Breast epithelium (tissue), 4 donors: ENCODE measurements at regions not wholly inside any gene's neighbourhood (a gene's known extent, or its start where the extent isn't known, plus 50 kb on each side); places are given as distances from the start of the nearest gene placed in this dataset.

Experiments used
- DNase-seq, 2 donors: peaks; one replicate each; pipeline ENCODE4 v3.0.0-alpha.2; 2019; ENCODE audit warnings: low spot score in 2 of 2
- H3K27ac ChIP-seq, 2 donors: fragments of 200-600 bp; sonication (generic) in 1 of 2; one replicate each; pipeline ENCODE4 v1.5.1; 2016 to 2019; ENCODE audit warnings: mild to moderate bottlenecking in 1 of 2
- H3K27me3 ChIP-seq, 2 donors: fragments of 200-600 bp; sonication (generic) in 1 of 2; one replicate each; pipeline versions ENCODE4 v1.5.1 to v1.6.0; 2017 to 2019; ENCODE audit warnings: control low read depth in 1 of 2, mild to moderate bottlenecking in 1 of 2
- H3K36me3 ChIP-seq: fragments of 200-600 bp; one replicate; pipeline ENCODE4 v1.5.1; 2019
- H3K4me1 ChIP-seq, 2 donors: fragments of 200-600 bp; sonication (generic); one replicate each; pipeline ENCODE4 v1.5.1; 2016 to 2019; ENCODE audit warnings: control low read depth in 1 of 2
- H3K4me3 ChIP-seq, 3 donors: fragments of 200-600 bp; sonication (generic); 1 replicate in 2 of 3; 2 replicates in 1 of 3; pipeline ENCODE4 v1.5.1; 2016 to 2019; ENCODE audit warnings: mild to moderate bottlenecking in 3 of 3, moderate library complexity in 2 of 3
- H3K9me3 ChIP-seq, 2 donors: fragments of 200-600 bp; sonication (generic) in 1 of 2; one replicate each; pipeline ENCODE4 v1.5.1; 2016 to 2019; ENCODE audit warnings: control low read depth in 1 of 2
- CTCF ChIP-seq, 3 donors: fragments of 450-650 bp; IDR thresholded peaks; one replicate each; pipeline ENCODE4 v1.5.1; 2016 to 2017; ENCODE audit warnings: antibody characterized with exemption in 3 of 3, mild to moderate bottlenecking in 3 of 3, moderate library complexity in 3 of 3
- POLR2A ChIP-seq: fragments of 450-650 bp; IDR thresholded peaks from one replicate; pipeline ENCODE4 v1.6.1; 2016; ENCODE audit warnings: antibody characterized with exemption, mild to moderate bottlenecking, moderate library complexity
- POLR2AphosphoS5 ChIP-seq, 3 donors: sonication (generic); formaldehyde crosslinking; IDR thresholded peaks; one replicate each; pipeline ENCODE4 v1.6.1; 2017; ENCODE audit warnings: antibody characterized with exemption in 3 of 3
- intact Hi-C: fragments of 100-400 bp; cut with DNase I; formaldehyde crosslinking; loops from one replicate; pipeline ENCODE4 v1.15.1; 2023; ENCODE audit warnings: low total_unique reads

GRCh38 chr6:163874784-163875183 lies 460.3 kb downstream of the QKI start:
- DNase-seq: no peak
- Histone ChIP-seq H3K4me3 (no peak overlapping the region), H3K4me1 (no peaks in the 10 kb centered on the region), H3K9me3 (no peaks in the 10 kb centered on the region), H3K27me3 (no peaks in the 10 kb centered on the region), H3K27ac (no peak overlapping the region), H3K36me3 (no peaks in the 10 kb centered on the region)
- intact Hi-C loops: no loop called here
- TF ChIP-seq POLR2A (no peak), POLR2AphosphoS5 (IDR thresholded peaks at IDR 0.05) (no peak), CTCF (IDR thresholded peaks at IDR 0.05) (no peak)

DNA sequence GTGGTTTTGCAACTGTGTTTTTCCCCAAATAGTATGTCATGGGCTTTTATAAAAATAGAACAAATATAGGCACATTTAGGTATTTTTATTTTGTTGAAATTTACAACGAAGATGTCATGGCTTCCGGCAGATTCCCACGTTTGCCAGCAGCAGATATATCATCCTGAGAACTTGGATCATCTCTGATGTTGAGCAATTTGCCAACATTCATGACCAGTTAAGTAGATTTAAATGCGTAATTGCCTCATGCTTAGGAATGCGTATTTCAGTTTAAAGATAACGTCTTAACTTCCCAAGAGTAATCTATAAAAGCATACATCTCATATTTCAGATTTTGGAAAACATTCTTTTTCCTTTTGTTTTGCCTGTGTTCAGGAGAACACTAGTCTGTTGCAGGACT lies 457.8 kb downstream of the QKI start:
- Histone ChIP-seq H3K36me3 (no peaks in the 10 kb centered on the region), H3K9me3 (no peaks in the 10 kb centered on the region), H3K4me1 (no peaks in the 10 kb centered on the region), H3K27me3 (no peaks in the 10 kb centered on the region), H3K4me3 (no peak overlapping the region), H3K27ac (no peak overlapping the region)
- no peak for TF ChIP-seq POLR2A
- TF ChIP-seq POLR2AphosphoS5 (IDR thresholded peaks at IDR 0.05): no peak
- no peak for TF ChIP-seq CTCF (IDR thresholded peaks at IDR 0.05)
- DNase-seq: no peak
- intact Hi-C loops: no loop called here

- no peaks in the 10 kb centered on the region for H3K9me3 ChIP-seq
- no peak for DNase-seq
- no peaks in the 10 kb centered on the region for H3K36me3 ChIP-seq
- no peak overlapping the region for H3K27ac ChIP-seq
- H3K4me1 ChIP-seq: no peaks in the 10 kb centered on the region
- no peak overlapping the region for H3K4me3 ChIP-seq
- H3K27me3 ChIP-seq: no peaks in the 10 kb centered on the region
- no peak for TF ChIP-seq POLR2A
- TF ChIP-seq CTCF (IDR thresholded peaks at IDR 0.05): no peak
- TF ChIP-seq POLR2AphosphoS5 (IDR thresholded peaks at IDR 0.05): no peak
- intact Hi-C loops: no loop called here
Measured at GRCh38 chr6:163871616-163872015, 457.1 kb downstream of the QKI start.

DNA sequence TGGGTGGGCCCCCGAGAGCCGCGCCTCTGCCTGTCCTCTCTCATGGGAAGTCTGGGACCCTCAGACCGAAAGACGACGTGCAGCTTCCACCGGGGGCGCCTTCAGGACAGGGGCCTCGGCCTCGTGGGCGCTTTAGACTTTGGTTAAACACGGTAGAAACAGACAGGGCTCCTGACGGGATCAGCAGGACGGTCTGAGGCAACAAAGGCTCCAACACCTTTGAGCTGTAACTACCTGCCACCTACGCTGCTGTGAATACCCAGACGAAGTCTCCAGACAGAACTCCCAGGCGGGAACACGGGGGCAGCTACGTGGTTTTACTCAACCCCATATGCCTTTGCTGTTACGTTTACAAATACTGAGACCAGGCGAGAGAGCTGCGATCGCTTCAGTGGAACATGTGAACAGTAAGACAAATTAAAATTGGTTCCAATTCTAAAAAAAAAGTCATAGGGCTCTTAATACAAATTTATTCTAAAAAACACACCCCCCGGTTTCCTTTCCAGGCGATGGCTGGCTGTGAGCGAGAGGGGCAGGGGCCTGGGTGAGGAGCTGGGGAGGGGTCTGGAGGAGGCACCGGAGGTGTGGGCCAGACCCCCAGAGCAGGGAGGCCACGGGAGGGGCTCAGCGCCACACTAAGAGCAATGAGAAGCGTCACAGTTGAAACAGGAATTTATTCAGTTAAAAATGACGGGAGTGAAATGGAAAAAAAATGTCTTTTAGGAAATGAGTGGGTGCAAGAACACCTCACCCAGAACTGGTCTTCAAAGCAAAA lies 453.2 kb downstream of the QKI start:
- no peaks in the 10 kb centered on the region for H3K4me1 ChIP-seq
- H3K4me3 ChIP-seq: no peak overlapping the region
- no peaks in the 10 kb centered on the region for H3K27me3 ChIP-seq
- no peak overlapping the region for H3K27ac ChIP-seq
- H3K36me3 ChIP-seq: no peaks in the 10 kb centered on the region
- intact Hi-C loops: no loop called here
- no peak for TF ChIP-seq CTCF (IDR thresholded peaks at IDR 0.05)
- TF ChIP-seq POLR2AphosphoS5 (IDR thresholded peaks at IDR 0.05): no peak
- no peak for TF ChIP-seq POLR2A
- H3K9me3 ChIP-seq: no peaks in the 10 kb centered on the region
- no peak for DNase-seq

GRCh38 chr6:163866192-163866591 lies 451.7 kb downstream of the QKI start:
- Histone ChIP-seq H3K4me3 (no peak overlapping the region), H3K9me3 (no peaks in the 10 kb centered on the region), H3K27me3 (no peaks in the 10 kb centered on the region), H3K4me1 (no peaks in the 10 kb centered on the region), H3K36me3 (no peaks in the 10 kb centered on the region), H3K27ac (no peak overlapping the region)
- no peak for DNase-seq
- intact Hi-C loops: no loop called here
- no peak for TF ChIP-seq POLR2A
- no peak for TF ChIP-seq CTCF (IDR thresholded peaks at IDR 0.05)
- TF ChIP-seq POLR2AphosphoS5 (IDR thresholded peaks at IDR 0.05): no peak
